Tibial nerve (tissue), 4 donors: ENCODE measurements at regions not wholly inside any gene's neighbourhood (a gene's known extent, or its start where the extent isn't known, plus 50 kb on each side); places are given as distances from the start of the nearest gene placed in this dataset.

ENCODE experiments used
- CTCF ChIP-seq, 5 experiments: fragments of 200-600 bp in 3 of 5; fragments of 450-650 bp in 2 of 5; sonication (generic) in 3 of 5; IDR thresholded peaks; one replicate each; pipeline ENCODE4 v1.5.1; 2016 to 2019; ENCODE audit warnings: antibody characterized with exemption in 5 of 5, mild to moderate bottlenecking in 3 of 5, moderate library complexity in 2 of 5
- EP300 ChIP-seq, 2 donors: sonication (generic); formaldehyde crosslinking; IDR thresholded peaks; one replicate each; pipeline ENCODE4 v1.6.1; 2017; ENCODE audit warnings: antibody characterized with exemption in 2 of 2, mild to moderate bottlenecking in 1 of 2

DNA sequence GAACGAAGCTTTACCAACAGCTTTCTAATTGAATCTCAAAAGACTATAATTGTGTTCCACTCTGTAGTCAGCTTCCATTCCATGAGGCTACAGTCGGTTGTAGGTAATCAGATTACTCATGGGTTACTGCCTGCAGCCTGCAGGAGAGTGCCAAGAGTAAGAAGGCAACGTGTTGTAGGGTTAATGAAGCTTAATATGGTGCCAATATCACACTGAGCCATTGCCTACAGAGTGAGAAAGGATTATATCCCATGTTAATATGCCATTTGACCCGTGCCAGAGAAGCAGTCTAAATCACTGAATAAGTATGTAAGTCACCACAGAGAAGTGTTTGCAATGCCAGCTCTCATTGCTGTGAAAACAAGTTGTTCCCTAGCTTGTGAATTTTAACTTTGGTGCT, 734.5 kb upstream of the ACVR2A start:
- TF ChIP-seq EP300 (IDR thresholded peaks at IDR 0.05) (no peak), CTCF (IDR thresholded peaks at IDR 0.05) (no peak)
